H9 (cell line): ENCODE measurements at regions not wholly inside any gene's neighbourhood (a gene's known extent, or its start where the extent isn't known, plus 50 kb on each side); places are given as distances from the start of the nearest gene placed in this dataset.

ENCODE experiments used
- DNase-seq: peaks from one replicate; pipeline ENCODE4 v3.0.0-alpha.2; 2017
- H2AFZ ChIP-seq: one replicate; pipeline ENCODE4 v1.6.1; 2013; ENCODE audit warnings: mild to moderate bottlenecking, low read length, control low read depth, moderate library complexity
- H2AK5ac ChIP-seq: 2 replicates; pipeline ENCODE4 v1.6.1; 2013; ENCODE audit warnings: low read length, control low read depth, mixed read lengths; ENCODE audit not compliant: insufficient read length
- H2BK120ac ChIP-seq: one replicate; pipeline ENCODE4 v1.6.1; 2013; ENCODE audit warnings: low read depth, mild to moderate bottlenecking, low read length, control low read depth, inconsistent platforms; ENCODE audit not compliant: poor library complexity, severe bottlenecking
- H2BK12ac ChIP-seq: 2 replicates; pipeline ENCODE4 v1.6.1; 2013; ENCODE audit warnings: low read length, control low read depth, mixed read lengths, low read depth; ENCODE audit not compliant: insufficient read length
- H2BK15ac ChIP-seq: 2 replicates; pipeline ENCODE4 v1.6.1; 2013; ENCODE audit warnings: low read depth, low read length, control low read depth
- H2BK20ac ChIP-seq: one replicate; pipeline ENCODE4 v1.6.1; 2013; ENCODE audit warnings: low read depth, mild to moderate bottlenecking, low read length, control low read depth, inconsistent platforms; ENCODE audit not compliant: poor library complexity, severe bottlenecking
- H2BK5ac ChIP-seq: 2 replicates; pipeline ENCODE4 v1.6.1; 2013; ENCODE audit warnings: low read length, control low read depth, mixed read lengths; ENCODE audit not compliant: insufficient read length
- H3K14ac ChIP-seq: 2 replicates; pipeline ENCODE4 v1.6.1; 2013; ENCODE audit warnings: low read length, control low read depth; ENCODE audit not compliant: insufficient read depth
- H3K18ac ChIP-seq: 2 replicates; pipeline ENCODE4 v1.6.1; 2013; ENCODE audit warnings: low read depth, mild to moderate bottlenecking, mixed read lengths, low read length, control low read depth; ENCODE audit not compliant: insufficient read length
- H3K23ac ChIP-seq: 2 replicates; pipeline ENCODE4 v1.6.1; 2013; ENCODE audit warnings: low read length, control low read depth, mixed read lengths, low read depth; ENCODE audit not compliant: insufficient read length
- H3K23me2 ChIP-seq: 2 replicates; pipeline ENCODE4 v1.6.1; 2013; ENCODE audit warnings: low read depth, mild to moderate bottlenecking, mixed read lengths, low read length, control low read depth; ENCODE audit not compliant: insufficient read length, poor library complexity, severe bottlenecking
- H3K27ac ChIP-seq: 2 replicates; pipeline ENCODE4 v1.5.1; 2013; ENCODE audit warnings: low read length, control low read depth, mixed read lengths, low read depth; ENCODE audit not compliant: insufficient read length
- H3K27me3 ChIP-seq: 2 replicates; pipeline ENCODE4 v1.6.1; 2013; ENCODE audit warnings: low read length, control low read depth, inconsistent platforms; ENCODE audit not compliant: insufficient read depth
- H3K4ac ChIP-seq: 2 replicates; pipeline ENCODE4 v1.6.1; 2013; ENCODE audit warnings: low read depth, mild to moderate bottlenecking, control low read depth, inconsistent platforms, low read length, moderate library complexity
- H3K4me1 ChIP-seq: 2 replicates; pipeline ENCODE4 v1.6.1; 2013; ENCODE audit warnings: low read length, control low read depth, inconsistent platforms; ENCODE audit not compliant: insufficient read depth
- H3K4me2 ChIP-seq: 2 replicates; pipeline ENCODE4 v1.6.1; 2013; ENCODE audit warnings: low read length, control low read depth, mixed read lengths; ENCODE audit not compliant: insufficient read length, insufficient read depth
- H3K56ac ChIP-seq: 2 replicates; pipeline ENCODE4 v1.6.1; 2013; ENCODE audit warnings: low read depth, mild to moderate bottlenecking, mixed read lengths, low read length, control low read depth; ENCODE audit not compliant: insufficient read length
- H3K79me1 ChIP-seq: 2 replicates; pipeline ENCODE4 v1.6.1; 2013; ENCODE audit warnings: low read depth, mild to moderate bottlenecking, moderate library complexity, low read length, control low read depth, inconsistent platforms; ENCODE audit not compliant: insufficient read depth, poor library complexity, severe bottlenecking
- H3K79me2 ChIP-seq: 2 replicates; pipeline ENCODE4 v1.6.1; 2013; ENCODE audit warnings: low read length, control low read depth, inconsistent platforms; ENCODE audit not compliant: insufficient read depth
- H3K9ac ChIP-seq: 2 replicates; pipeline ENCODE4 v1.6.1; 2013; ENCODE audit warnings: low read length, control low read depth, mixed read lengths; ENCODE audit not compliant: insufficient read length; ENCODE audit errors: extremely low read depth
- H3K9me3 ChIP-seq: one replicate; pipeline ENCODE4 v1.6.1; 2013; ENCODE audit warnings: low read depth, low read length, inconsistent platforms; ENCODE audit not compliant: control insufficient read depth
- H3T11ph ChIP-seq: one replicate; pipeline ENCODE4 v1.6.1; 2013; ENCODE audit warnings: mild to moderate bottlenecking, low read length, control low read depth, inconsistent platforms
- H4K20me1 ChIP-seq: one replicate; pipeline ENCODE4 v1.6.1; 2013; ENCODE audit not compliant: control insufficient read depth, insufficient read length, insufficient read depth
- H4K5ac ChIP-seq: 2 replicates; pipeline ENCODE4 v1.6.1; 2013; ENCODE audit warnings: low read depth, mild to moderate bottlenecking, mixed read lengths, low read length, control low read depth; ENCODE audit not compliant: insufficient read length
- H4K8ac ChIP-seq: replicated peaks from 2 replicates; pipeline ENCODE4 v1.6.1; 2013; ENCODE audit warnings: low read length, control low read depth, mixed read lengths, low read depth; ENCODE audit not compliant: insufficient read length
- H4K91ac ChIP-seq: 2 replicates; pipeline ENCODE4 v1.6.1; 2013; ENCODE audit warnings: low read depth, mild to moderate bottlenecking, moderate library complexity, mixed read lengths, low read length, control low read depth; ENCODE audit not compliant: insufficient read length
- H3K27ac Mint-ChIP-seq, 3 experiments: 2 replicates in 2 of 3; 3 replicates in 1 of 3; pipeline ENCODE4 v1.8.0; 2020 to 2021; ENCODE audit warnings: mixed read lengths in 3 of 3, mild to moderate bottlenecking in 1 of 3, moderate library complexity in 1 of 3
- H3K27me3 Mint-ChIP-seq: 2 replicates; pipeline ENCODE4 v1.8.0; 2021; ENCODE audit warnings: low read depth, mild to moderate bottlenecking, moderate library complexity, mixed read lengths
- H3K36me3 Mint-ChIP-seq, 3 experiments: 2 replicates in 2 of 3; 3 replicates in 1 of 3; pipeline ENCODE4 v1.8.0; 2020 to 2021; ENCODE audit warnings: low read depth in 3 of 3, mixed read lengths in 3 of 3; ENCODE audit not compliant: insufficient read depth in 1 of 3
- H3K4me1 Mint-ChIP-seq, 2 experiments: 2 replicates each; pipeline ENCODE4 v1.8.0; 2020; ENCODE audit warnings: mixed read lengths in 2 of 2
- H3K4me3 Mint-ChIP-seq, 2 experiments: 2 replicates in 1 of 2; 3 replicates in 1 of 2; pipeline ENCODE4 v1.8.0; 2020 to 2021; ENCODE audit warnings: mild to moderate bottlenecking in 2 of 2, mixed read lengths in 2 of 2, moderate library complexity in 1 of 2
- H3K9me3 Mint-ChIP-seq, 2 experiments: 2 replicates in 1 of 2; 3 replicates in 1 of 2; pipeline ENCODE4 v1.8.0; 2020; ENCODE audit warnings: mild to moderate bottlenecking in 2 of 2, mixed read lengths in 2 of 2, moderate library complexity in 1 of 2
- WGBS: extraction: QIAGEN DNeasy Blood & Tissue Kit; methylation state at CpG from one replicate; pipeline ENCODE4 v1.1.7; 2013; ENCODE audit warnings: missing lambda C conversion rate, low lambda C conversion rate, mixed read lengths; ENCODE audit not compliant: insufficient read length; ENCODE audit errors: extremely low coverage; 5-methylcytosine and 5-hydroxymethylcytosine counted together
- TF ChIP-seq, protein P1 (sequence below): fragments of 200-600 bp; sonication (generic); conservative IDR thresholded peaks from 3 replicates; pipeline ENCODE4 v1.8.0; 2021; ENCODE audit warnings: antibody characterized with exemption, mild to moderate bottlenecking

DNA sequence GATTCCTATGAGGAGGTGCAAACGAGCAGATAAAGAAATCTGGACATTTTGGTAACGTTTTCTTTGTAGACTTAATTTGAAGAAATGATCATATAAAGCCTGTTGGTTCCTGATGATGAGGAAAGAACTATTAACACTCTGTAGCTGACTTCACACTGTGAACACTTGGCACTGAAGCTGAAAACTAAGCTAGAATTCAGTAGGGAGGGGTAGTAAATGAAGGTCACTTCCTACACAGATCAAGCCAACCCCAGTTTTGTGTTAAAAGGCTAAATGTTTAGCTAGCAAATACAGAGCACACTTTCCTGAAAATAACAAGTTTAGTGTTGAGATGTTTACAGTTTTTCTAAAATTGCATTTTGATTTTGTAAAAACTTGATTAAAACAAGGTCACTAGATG, 296.2 kb upstream of the PRDM1 start:
- Histone ChIP-seq H3K9ac (no peak overlapping the region), H3K18ac (no peak overlapping the region), H3K4ac (no peak overlapping the region), H3T11ph (no peak overlapping the region), H4K8ac (no peak overlapping the region), H2AK5ac (no peak overlapping the region), H3K14ac (no peak overlapping the region), H3K23ac (no peak overlapping the region), H3K79me1 (no peaks in the 10 kb centered on the region), H3K4me2 (no peak overlapping the region), H2BK5ac (no peak overlapping the region), H4K5ac (no peak overlapping the region), H3K27ac (no peak overlapping the region), H4K20me1 (no peaks in the 10 kb centered on the region), H3K56ac (no peak overlapping the region), H4K91ac (no peak overlapping the region), H3K23me2 (no peaks in the 10 kb centered on the region), H3K79me2 (no peaks in the 10 kb centered on the region), H2AFZ (no peak overlapping the region), H3K27me3 (no peaks in the 10 kb centered on the region), H2BK120ac (no peak overlapping the region), H3K9me3 (no peaks in the 10 kb centered on the region), H2BK15ac (no peak overlapping the region), H2BK12ac (no peak overlapping the region), H3K4me1 (peaks cover 1% of the 10 kb centered on the region; the same call in 1 of the 2 replicates), H2BK20ac (no peak overlapping the region)
- no CpG with 5 or more reads among the region's 2 CpGs for WGBS
- Mint-ChIP-seq H3K9me3 (no peaks in the 10 kb centered on the region; a peak in 1 of 5 replicates), H3K36me3 (no peaks in the 10 kb centered on the region), H3K27me3 (no peaks in the 10 kb centered on the region; the same call in 1 of the 2 replicates), H3K4me3 (no peak overlapping the region), H3K4me1 (peaks cover 10 to 11% of the 10 kb centered on the region in 2 experiments), H3K27ac (no peak overlapping the region)
- TF ChIP-seq, protein P1, sequence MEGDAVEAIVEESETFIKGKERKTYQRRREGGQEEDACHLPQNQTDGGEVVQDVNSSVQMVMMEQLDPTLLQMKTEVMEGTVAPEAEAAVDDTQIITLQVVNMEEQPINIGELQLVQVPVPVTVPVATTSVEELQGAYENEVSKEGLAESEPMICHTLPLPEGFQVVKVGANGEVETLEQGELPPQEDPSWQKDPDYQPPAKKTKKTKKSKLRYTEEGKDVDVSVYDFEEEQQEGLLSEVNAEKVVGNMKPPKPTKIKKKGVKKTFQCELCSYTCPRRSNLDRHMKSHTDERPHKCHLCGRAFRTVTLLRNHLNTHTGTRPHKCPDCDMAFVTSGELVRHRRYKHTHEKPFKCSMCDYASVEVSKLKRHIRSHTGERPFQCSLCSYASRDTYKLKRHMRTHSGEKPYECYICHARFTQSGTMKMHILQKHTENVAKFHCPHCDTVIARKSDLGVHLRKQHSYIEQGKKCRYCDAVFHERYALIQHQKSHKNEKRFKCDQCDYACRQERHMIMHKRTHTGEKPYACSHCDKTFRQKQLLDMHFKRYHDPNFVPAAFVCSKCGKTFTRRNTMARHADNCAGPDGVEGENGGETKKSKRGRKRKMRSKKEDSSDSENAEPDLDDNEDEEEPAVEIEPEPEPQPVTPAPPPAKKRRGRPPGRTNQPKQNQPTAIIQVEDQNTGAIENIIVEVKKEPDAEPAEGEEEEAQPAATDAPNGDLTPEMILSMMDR = no peak
- DNase-seq = no peak
